Tibial nerve (tissue), 4 donors: ENCODE measurements at regions not wholly inside any gene's neighbourhood (a gene's known extent, or its start where the extent isn't known, plus 50 kb on each side); places are given as distances from the start of the nearest gene placed in this dataset.

Source experiments
- DNase-seq, 2 donors: peaks; one replicate each; pipeline ENCODE4 v3.0.0-alpha.2; 2019; ENCODE audit warnings: low spot score in 2 of 2
- H3K27ac ChIP-seq, 4 donors: fragments of 200-600 bp; sonication (generic) in 3 of 4; one replicate each; pipeline ENCODE4 v1.5.1; 2017 to 2019; ENCODE audit warnings: mild to moderate bottlenecking in 1 of 4
- H3K27me3 ChIP-seq, 2 donors: fragments of 200-600 bp; sonication (generic) in 1 of 2; one replicate each; pipeline versions ENCODE4 v1.5.1 to v1.6.0; 2017 to 2019
- H3K36me3 ChIP-seq, 3 donors: fragments of 200-600 bp; sonication (generic); one replicate each; pipeline ENCODE4 v1.5.1; 2018 to 2019
- H3K4me1 ChIP-seq, 4 donors: fragments of 200-600 bp; sonication (generic) in 3 of 4; one replicate each; pipeline ENCODE4 v1.5.1; 2017 to 2019
- H3K4me3 ChIP-seq, 4 donors: fragments of 200-600 bp; sonication (generic) in 3 of 4; one replicate each; pipeline ENCODE4 v1.5.1; 2017 to 2019; ENCODE audit warnings: mild to moderate bottlenecking in 1 of 4, moderate library complexity in 1 of 4
- H3K9me3 ChIP-seq, 4 donors: fragments of 200-600 bp; sonication (generic) in 3 of 4; one replicate each; pipeline ENCODE4 v1.5.1; 2017 to 2019
- EP300 ChIP-seq, 2 donors: sonication (generic); formaldehyde crosslinking; IDR thresholded peaks; one replicate each; pipeline ENCODE4 v1.6.1; 2017; ENCODE audit warnings: antibody characterized with exemption in 2 of 2, mild to moderate bottlenecking in 1 of 2
- POLR2A ChIP-seq, 2 donors: fragments of 450-650 bp; IDR thresholded peaks; one replicate each; pipeline ENCODE4 v1.6.1; 2017; ENCODE audit warnings: antibody characterized with exemption in 2 of 2, mild to moderate bottlenecking in 2 of 2, moderate library complexity in 2 of 2
- WGBS, 2 donors: methylation state at CpG; one replicate each; pipeline ENCODE4 v1.1.5; 2018; 5-methylcytosine and 5-hydroxymethylcytosine counted together
- TF ChIP-seq, protein P1 (sequence below), 5 experiments: fragments of 200-600 bp in 3 of 5; fragments of 450-650 bp in 2 of 5; sonication (generic) in 3 of 5; IDR thresholded peaks; one replicate each; pipeline ENCODE4 v1.5.1; 2016 to 2019; ENCODE audit warnings: antibody characterized with exemption in 5 of 5, mild to moderate bottlenecking in 3 of 5, moderate library complexity in 2 of 5

DNA sequence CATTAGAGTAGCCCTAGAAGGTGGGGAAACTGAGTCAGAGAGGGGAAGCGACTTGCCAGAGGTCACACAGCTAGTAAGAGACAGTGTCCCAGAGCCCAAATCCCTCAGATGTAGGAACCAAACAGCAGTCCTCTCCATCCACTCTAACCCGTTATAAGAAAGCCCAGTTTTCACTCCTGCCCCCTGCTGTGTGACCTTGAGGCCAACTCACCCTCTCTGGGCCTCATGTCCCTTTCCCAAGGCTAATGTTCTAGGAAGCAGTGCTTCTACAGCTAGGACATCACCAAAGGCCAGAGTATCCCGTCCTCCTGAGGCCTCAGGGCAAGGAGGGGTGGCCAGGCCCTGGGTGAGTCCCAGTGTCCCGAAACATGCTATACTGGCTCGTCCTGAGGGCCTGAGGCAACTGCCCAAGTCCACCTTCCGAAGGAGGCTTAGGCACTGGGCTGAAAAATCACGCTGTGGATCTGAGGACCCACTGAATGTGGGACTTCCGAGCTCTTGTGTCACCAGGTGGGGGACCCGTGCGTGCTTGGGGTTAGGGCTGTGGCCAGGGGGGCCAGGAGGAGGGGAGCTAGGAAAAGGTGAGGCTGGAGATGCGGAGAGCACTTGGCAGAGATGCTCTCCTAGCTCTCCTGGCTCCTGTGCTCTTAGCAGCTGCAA, 109.2 kb upstream of the SLC6A11 start:
- H3K4me1 ChIP-seq, result peaks cover 0 to 13% (median 2%) of the 10 kb centered on the region in 4 donors
- no peaks in the 10 kb centered on the region for H3K36me3 ChIP-seq
- H3K9me3 ChIP-seq, result no peaks in the 10 kb centered on the region
- DNase-seq, result no peak
- TF ChIP-seq, protein P1, sequence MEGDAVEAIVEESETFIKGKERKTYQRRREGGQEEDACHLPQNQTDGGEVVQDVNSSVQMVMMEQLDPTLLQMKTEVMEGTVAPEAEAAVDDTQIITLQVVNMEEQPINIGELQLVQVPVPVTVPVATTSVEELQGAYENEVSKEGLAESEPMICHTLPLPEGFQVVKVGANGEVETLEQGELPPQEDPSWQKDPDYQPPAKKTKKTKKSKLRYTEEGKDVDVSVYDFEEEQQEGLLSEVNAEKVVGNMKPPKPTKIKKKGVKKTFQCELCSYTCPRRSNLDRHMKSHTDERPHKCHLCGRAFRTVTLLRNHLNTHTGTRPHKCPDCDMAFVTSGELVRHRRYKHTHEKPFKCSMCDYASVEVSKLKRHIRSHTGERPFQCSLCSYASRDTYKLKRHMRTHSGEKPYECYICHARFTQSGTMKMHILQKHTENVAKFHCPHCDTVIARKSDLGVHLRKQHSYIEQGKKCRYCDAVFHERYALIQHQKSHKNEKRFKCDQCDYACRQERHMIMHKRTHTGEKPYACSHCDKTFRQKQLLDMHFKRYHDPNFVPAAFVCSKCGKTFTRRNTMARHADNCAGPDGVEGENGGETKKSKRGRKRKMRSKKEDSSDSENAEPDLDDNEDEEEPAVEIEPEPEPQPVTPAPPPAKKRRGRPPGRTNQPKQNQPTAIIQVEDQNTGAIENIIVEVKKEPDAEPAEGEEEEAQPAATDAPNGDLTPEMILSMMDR (IDR thresholded peaks at IDR 0.05), result no peak
- TF ChIP-seq EP300 (IDR thresholded peaks at IDR 0.05), result no peak
- no peak for TF ChIP-seq POLR2A (IDR thresholded peaks at IDR 0.05)
- H3K4me3 ChIP-seq, result peak overlapping the region in 1 of 4 donors; percentile 49
- 32 to 44% methylated on average over 11 of the region's 11 CpGs for WGBS, 2 donors
- H3K27me3 ChIP-seq, result peaks cover 0 to 55% of the 10 kb centered on the region in 2 donors
- H3K27ac ChIP-seq, result no peak overlapping the region

DNA sequence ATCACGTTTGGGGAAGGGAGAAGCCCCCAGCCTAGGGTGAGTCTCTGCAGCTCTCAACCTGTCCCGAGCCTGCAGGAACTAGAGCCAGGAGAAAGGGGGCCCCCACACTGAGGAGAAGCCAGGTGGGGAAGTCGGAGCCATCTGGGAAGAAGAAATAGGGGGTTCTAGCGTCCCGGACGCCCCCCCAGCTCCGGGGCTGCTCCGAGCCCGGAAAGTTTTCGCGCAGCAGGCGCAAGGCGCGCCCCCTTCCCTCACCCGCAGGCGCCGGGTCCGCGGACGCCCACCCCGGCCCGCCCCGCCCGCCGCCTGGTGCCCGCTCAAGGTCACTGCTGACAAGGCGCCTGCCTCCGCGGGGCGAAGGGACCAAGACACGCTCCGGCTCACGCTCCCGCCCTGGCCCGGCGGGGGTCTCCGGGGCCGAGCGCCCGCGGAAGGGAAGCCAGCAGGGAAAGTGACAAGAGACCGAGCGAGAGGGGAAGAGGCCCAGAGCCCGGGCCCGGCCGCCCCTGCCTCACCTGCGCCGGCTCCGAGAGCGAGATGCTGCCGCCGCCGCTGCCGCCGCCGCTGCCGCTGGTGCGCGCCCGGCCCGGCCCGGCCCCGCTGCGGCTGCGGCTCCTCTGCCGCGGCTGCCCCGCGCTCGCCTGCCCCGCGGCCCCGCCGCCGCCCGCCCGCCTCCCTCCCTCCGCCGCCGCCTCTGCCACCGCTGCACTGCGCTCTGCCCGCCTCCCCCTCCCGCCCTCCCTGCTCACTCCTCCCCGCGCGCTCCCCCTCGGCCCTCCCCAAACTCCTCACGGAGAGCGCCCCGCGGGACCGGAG, 108.4 kb upstream of the SLC6A11 start:
- H3K36me3 ChIP-seq, result no peaks in the 10 kb centered on the region
- no peaks in the 10 kb centered on the region for H3K9me3 ChIP-seq
- 0% methylated on average over 11 to 48 of the region's 93 CpGs for WGBS, 2 donors
- H3K4me3 ChIP-seq, result peak overlapping the region in 1 of 4 donors; percentile 49
- DNase-seq, result no peak
- TF ChIP-seq, protein P1 (IDR thresholded peaks at IDR 0.05), result no peak
- TF ChIP-seq POLR2A (IDR thresholded peaks at IDR 0.05), result no peak
- TF ChIP-seq EP300 (IDR thresholded peaks at IDR 0.05), result no peak
- peaks cover 0 to 13% (median 2%) of the 10 kb centered on the region in 4 donors for H3K4me1 ChIP-seq
- H3K27me3 ChIP-seq, result peaks cover 0 to 55% of the 10 kb centered on the region in 2 donors
- no peak overlapping the region for H3K27ac ChIP-seq

DNA sequence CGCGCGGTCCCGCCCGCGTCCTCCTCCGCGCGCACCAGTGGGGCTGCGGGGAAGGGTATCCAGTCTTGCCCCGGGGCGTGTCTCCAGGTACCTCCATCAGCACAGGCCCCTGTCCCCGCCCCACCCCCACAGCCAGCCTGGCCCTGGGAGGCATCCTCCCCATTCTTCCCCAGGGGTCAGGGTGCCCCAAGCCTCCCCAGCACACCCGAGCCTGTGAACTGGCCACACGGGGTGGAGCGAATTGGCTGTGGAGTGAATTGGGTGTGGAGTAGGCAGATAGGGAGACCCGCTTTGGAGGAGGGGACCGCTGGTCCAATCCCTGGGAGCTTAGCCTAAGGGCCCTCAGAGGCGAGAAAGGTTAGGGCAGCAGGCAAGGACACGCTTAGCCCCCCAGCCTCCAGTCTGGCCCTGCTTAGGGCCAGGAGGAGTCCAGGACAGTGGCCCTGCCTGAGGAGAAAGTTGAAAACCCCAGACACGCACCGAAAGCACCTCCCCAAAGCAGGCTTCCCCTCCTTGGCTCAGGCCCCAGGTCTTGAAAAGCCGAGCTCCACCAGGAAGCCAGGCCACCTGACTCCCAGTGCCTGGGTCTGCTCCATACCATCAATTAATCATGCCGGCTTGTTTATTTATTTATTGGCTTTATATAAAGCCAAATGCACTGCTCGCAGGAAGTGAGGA, 107.7 kb upstream of the SLC6A11 start:
- Histone ChIP-seq H3K27me3 (peaks cover 0 to 49% of the 10 kb centered on the region in 2 donors), H3K36me3 (no peaks in the 10 kb centered on the region), H3K9me3 (no peaks in the 10 kb centered on the region), H3K27ac (no peak overlapping the region), H3K4me3 (peak overlapping the region in 1 of 4 donors; percentile 49), H3K4me1 (peaks cover 0 to 13% (median 2%) of the 10 kb centered on the region in 4 donors)
- no peak for DNase-seq
- TF ChIP-seq EP300 (IDR thresholded peaks at IDR 0.05) (no peak), POLR2A (IDR thresholded peaks at IDR 0.05) (no peak)
- TF ChIP-seq, protein P1 (IDR thresholded peaks at IDR 0.05), result no peak
- 20 to 22% methylated on average over 13 to 14 of the region's 25 CpGs for WGBS, 2 donors

DNA sequence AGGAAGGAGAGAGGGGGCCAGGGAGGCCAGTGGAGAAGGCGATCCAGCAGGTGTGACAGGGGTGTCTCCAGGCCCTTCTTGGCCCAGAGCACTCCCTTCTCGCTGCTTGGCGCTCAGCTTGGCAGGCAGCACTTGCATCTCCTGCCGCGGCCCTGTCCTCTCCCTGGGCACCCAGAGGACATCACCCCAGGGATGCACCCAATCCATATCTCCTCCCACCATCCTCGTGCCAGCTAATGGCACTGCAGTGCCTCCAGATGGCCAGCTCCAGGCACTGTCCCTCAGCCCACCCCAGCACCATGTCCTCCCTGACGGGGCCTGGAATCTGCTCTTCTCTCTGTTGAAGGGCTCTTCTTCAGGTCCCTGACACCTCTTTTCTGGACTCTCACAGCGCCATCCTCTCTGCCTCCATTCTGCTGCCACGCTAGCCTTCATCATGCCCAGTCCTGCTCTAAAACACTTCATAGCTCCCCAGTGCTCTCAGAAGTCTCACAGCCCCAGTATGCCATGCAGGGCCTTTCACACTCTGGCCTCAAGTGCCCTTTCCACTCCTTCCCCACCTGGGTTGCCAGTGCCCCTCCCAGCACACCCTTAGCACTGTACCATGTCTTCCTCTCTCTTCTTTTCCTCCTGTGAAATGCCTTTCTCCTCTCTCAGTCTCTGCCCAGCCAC, 106.8 kb upstream of the SLC6A11 start:
- WGBS, 2 donors, result 78 to 80% methylated on average over 7 to 9 of the region's 9 CpGs
- Histone ChIP-seq H3K9me3 (no peaks in the 10 kb centered on the region), H3K27me3 (peaks cover 0 to 40% of the 10 kb centered on the region in 2 donors), H3K4me3 (no peak overlapping the region), H3K36me3 (no peaks in the 10 kb centered on the region), H3K4me1 (peaks cover 0 to 13% (median 2%) of the 10 kb centered on the region in 4 donors), H3K27ac (no peak overlapping the region)
- no peak for DNase-seq
- TF ChIP-seq, protein P1 (IDR thresholded peaks at IDR 0.05), result no peak
- TF ChIP-seq POLR2A (IDR thresholded peaks at IDR 0.05) (no peak), EP300 (IDR thresholded peaks at IDR 0.05) (no peak)
